H1 (cell line): ENCODE measurements at regions not wholly inside any gene's neighbourhood (a gene's known extent, or its start where the extent isn't known, plus 50 kb on each side); places are given as distances from the start of the nearest gene placed in this dataset.

ENCODE experiments used
- ASH2L ChIP-seq: fragments of 200-600, 300-600 bp; sonication (generic); IDR thresholded peaks from one replicate; pipeline ENCODE4 v1.7.1; 2017; ENCODE audit warnings: low read length
- TF ChIP-seq, protein P1 (sequence below), 3 experiments: IDR thresholded peaks; 1 replicate in 2 of 3; 2 replicates in 1 of 3; pipeline versions ENCODE4 v1.5.1 to v1.6.1; 2011; ENCODE audit warnings: low read length in 3 of 3, mild to moderate bottlenecking in 3 of 3, inconsistent platforms in 2 of 3, low read depth in 1 of 3, moderate library complexity in 1 of 3; ENCODE audit not compliant: insufficient read depth in 1 of 3; ENCODE audit errors: control extremely low read depth in 1 of 3
- TF ChIP-seq, protein P2 (sequence below): IDR thresholded peaks from 2 replicates; pipeline ENCODE4 v1.6.1; 2011; ENCODE audit warnings: low read depth, mild to moderate bottlenecking, low read length; ENCODE audit not compliant: insufficient read depth

DNA sequence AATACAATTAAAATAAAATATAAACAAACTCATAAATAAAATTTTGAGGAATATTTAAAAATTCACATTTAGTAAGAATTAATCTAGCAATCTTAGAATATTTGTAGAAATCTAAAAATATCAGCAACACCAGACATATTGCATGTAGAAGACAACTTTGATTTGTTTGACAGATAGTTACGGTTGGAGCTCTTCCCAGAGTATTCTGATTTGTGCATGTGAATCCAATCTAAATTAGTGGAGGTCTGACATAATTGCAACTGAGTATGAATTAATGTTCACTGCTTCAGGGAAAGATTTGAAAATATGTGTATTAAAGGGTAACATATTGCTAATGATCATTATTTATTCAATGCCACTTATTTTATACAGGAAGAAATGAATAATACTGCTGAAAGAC lies 1546.2 kb downstream of the BRINP3 start:
- TF ChIP-seq, protein P1, sequence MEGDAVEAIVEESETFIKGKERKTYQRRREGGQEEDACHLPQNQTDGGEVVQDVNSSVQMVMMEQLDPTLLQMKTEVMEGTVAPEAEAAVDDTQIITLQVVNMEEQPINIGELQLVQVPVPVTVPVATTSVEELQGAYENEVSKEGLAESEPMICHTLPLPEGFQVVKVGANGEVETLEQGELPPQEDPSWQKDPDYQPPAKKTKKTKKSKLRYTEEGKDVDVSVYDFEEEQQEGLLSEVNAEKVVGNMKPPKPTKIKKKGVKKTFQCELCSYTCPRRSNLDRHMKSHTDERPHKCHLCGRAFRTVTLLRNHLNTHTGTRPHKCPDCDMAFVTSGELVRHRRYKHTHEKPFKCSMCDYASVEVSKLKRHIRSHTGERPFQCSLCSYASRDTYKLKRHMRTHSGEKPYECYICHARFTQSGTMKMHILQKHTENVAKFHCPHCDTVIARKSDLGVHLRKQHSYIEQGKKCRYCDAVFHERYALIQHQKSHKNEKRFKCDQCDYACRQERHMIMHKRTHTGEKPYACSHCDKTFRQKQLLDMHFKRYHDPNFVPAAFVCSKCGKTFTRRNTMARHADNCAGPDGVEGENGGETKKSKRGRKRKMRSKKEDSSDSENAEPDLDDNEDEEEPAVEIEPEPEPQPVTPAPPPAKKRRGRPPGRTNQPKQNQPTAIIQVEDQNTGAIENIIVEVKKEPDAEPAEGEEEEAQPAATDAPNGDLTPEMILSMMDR (IDR thresholded peaks at IDR 0.05; ENCODE audit: control extremely low read depth in 1 of 3, insufficient read depth in 1 of 3, low read depth in 1 of 3, low read length in 3 of 3): no peak
- TF ChIP-seq, protein P2, sequence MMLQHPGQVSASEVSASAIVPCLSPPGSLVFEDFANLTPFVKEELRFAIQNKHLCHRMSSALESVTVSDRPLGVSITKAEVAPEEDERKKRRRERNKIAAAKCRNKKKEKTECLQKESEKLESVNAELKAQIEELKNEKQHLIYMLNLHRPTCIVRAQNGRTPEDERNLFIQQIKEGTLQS: no peak
- TF ChIP-seq ASH2L: no peak
